IMR-90 (cell line): ENCODE measurements at regions not wholly inside any gene's neighbourhood (a gene's known extent, or its start where the extent isn't known, plus 50 kb on each side); places are given as distances from the start of the nearest gene placed in this dataset.

Source experiments
- ATAC-seq: fragments of 200-7000 bp; cut with Tn5 transposase; 2 replicates; pipeline ENCODE4 v1.9.1; 2020; ENCODE audit warnings: low read depth, mild to moderate bottlenecking, moderate library complexity
- BruUV-seq: library from RNA; stranded (reverse); fragments of 400-500 nt; replicated peaks from 2 replicates; lab custom pipeline; 2021; lab: Mats Ljungman, UMichigan
- CTCF ChIA-PET: fragments of 300-600 bp; formaldehyde crosslinking; extraction: SDS; loops from one replicate; lab custom pipeline; 2021; ENCODE audit warnings: antibody characterized with exemption; lab: Yijun Ruan, JAX
- POLR2A ChIA-PET: fragments of 300-600 bp; sonication (Branson Sonifier 250); formaldehyde crosslinking; loops from one replicate; lab custom pipeline; 2022; ENCODE audit warnings: antibody characterized with exemption; ENCODE audit not compliant: unreplicated experiment; lab: Charles Lee
- DNase-seq: peaks from one replicate; pipeline ENCODE4 v3.0.0; 2013
- H2AFZ ChIP-seq: replicated peaks from 2 replicates; pipeline ENCODE3; 2013; ENCODE audit warnings: low read length, mild to moderate bottlenecking; ENCODE audit not compliant: poor library complexity
- H2AK5ac ChIP-seq: 2 replicates; pipeline ENCODE4 v1.6.1; 2013; ENCODE audit warnings: low read depth, low read length, inconsistent platforms
- H2AK9ac ChIP-seq: replicated peaks from 2 replicates; pipeline ENCODE3; 2013; ENCODE audit warnings: mild to moderate bottlenecking, low read depth, low read length, moderate library complexity; ENCODE audit not compliant: poor library complexity
- H2BK120ac ChIP-seq: 2 replicates; pipeline ENCODE4 v1.6.1; 2013; ENCODE audit warnings: low read depth, low read length, inconsistent platforms
- H2BK15ac ChIP-seq: 3 replicates; pipeline ENCODE4 v1.6.1; 2013; ENCODE audit warnings: low read depth, low read length, inconsistent platforms
- H2BK20ac ChIP-seq: 2 replicates; pipeline ENCODE4 v1.6.1; 2013; ENCODE audit warnings: low read depth, mild to moderate bottlenecking, inconsistent platforms, low read length, moderate library complexity
- H2BK5ac ChIP-seq: 2 replicates; pipeline ENCODE4 v1.6.1; 2013; ENCODE audit warnings: mild to moderate bottlenecking, low read depth, low read length, inconsistent platforms; ENCODE audit not compliant: poor library complexity, severe bottlenecking
- H3K14ac ChIP-seq: replicated peaks from 2 replicates; pipeline ENCODE4 v1.6.1; 2013; ENCODE audit warnings: low read depth, low read length, inconsistent platforms
- H3K18ac ChIP-seq: 2 replicates; pipeline ENCODE4 v1.6.1; 2013; ENCODE audit warnings: low read depth, low read length, control low read depth
- H3K23ac ChIP-seq: 2 replicates; pipeline ENCODE4 v1.6.1; 2013; ENCODE audit warnings: low read depth, low read length, inconsistent platforms
- H3K27ac ChIP-seq: 2 replicates; pipeline ENCODE4 v1.5.1; 2013; ENCODE audit warnings: mild to moderate bottlenecking, control low read depth, low read length; ENCODE audit not compliant: insufficient read depth
- H3K27me3 ChIP-seq: 2 replicates; pipeline ENCODE4 v1.6.1; 2013; ENCODE audit warnings: low read length; ENCODE audit not compliant: control insufficient read depth, insufficient read depth
- H3K36me3 ChIP-seq: 2 replicates; pipeline ENCODE4 v1.6.1; 2013; ENCODE audit warnings: low read length, mixed read lengths; ENCODE audit not compliant: control insufficient read depth, insufficient read depth
- H3K4ac ChIP-seq: 2 replicates; pipeline ENCODE4 v1.6.1; 2013; ENCODE audit warnings: low read depth, low read length, inconsistent platforms
- H3K4me1 ChIP-seq: 2 replicates; pipeline ENCODE4 v1.6.1; 2013; ENCODE audit warnings: low read length, mixed read lengths; ENCODE audit not compliant: control insufficient read depth, insufficient read depth
- H3K4me2 ChIP-seq: 2 replicates; pipeline ENCODE4 v1.6.1; 2013; ENCODE audit warnings: low read depth, mild to moderate bottlenecking, control low read depth, low read length, moderate library complexity
- H3K4me3 ChIP-seq: 2 replicates; pipeline ENCODE4 v1.5.1; 2013; ENCODE audit warnings: low read depth, mild to moderate bottlenecking, control low read depth, low read length, moderate library complexity; ENCODE audit not compliant: insufficient read depth
- H3K56ac ChIP-seq: 2 replicates; pipeline ENCODE4 v1.6.1; 2013; ENCODE audit warnings: low read length, inconsistent platforms; ENCODE audit not compliant: insufficient read depth; ENCODE audit errors: extremely low read depth
- H3K79me1 ChIP-seq, 2 experiments: 2 replicates each; pipeline ENCODE4 v1.6.1; 2013; ENCODE audit warnings: low read length in 2 of 2, inconsistent platforms in 1 of 2, low read depth in 1 of 2
- H3K9ac ChIP-seq: 2 replicates; pipeline ENCODE4 v1.6.1; 2013; ENCODE audit warnings: low read depth, low read length, control low read depth
- H3K9me1 ChIP-seq: 2 replicates; pipeline ENCODE4 v1.6.1; 2013; ENCODE audit warnings: low read length, inconsistent platforms; ENCODE audit not compliant: insufficient read depth
- H3K9me3 ChIP-seq: 2 replicates; pipeline ENCODE4 v1.6.1; 2013; ENCODE audit warnings: low read length; ENCODE audit not compliant: control insufficient read depth, insufficient read depth
- H4K20me1 ChIP-seq: 2 replicates; pipeline ENCODE4 v1.6.1; 2013; ENCODE audit warnings: low read length, inconsistent platforms; ENCODE audit not compliant: insufficient read depth
- H4K5ac ChIP-seq: 2 replicates; pipeline ENCODE4 v1.6.1; 2013; ENCODE audit warnings: mild to moderate bottlenecking, low read depth, low read length, control low read depth
- H4K8ac ChIP-seq, 2 experiments: 2 replicates each; pipeline ENCODE4 v1.6.1; 2013; ENCODE audit warnings: low read depth in 2 of 2, low read length in 2 of 2, control low read depth in 1 of 2, inconsistent platforms in 1 of 2
- H4K91ac ChIP-seq: 2 replicates; pipeline ENCODE4 v1.6.1; 2013; ENCODE audit warnings: low read depth, low read length, inconsistent platforms; ENCODE audit not compliant: insufficient read depth
- CEBPB ChIP-seq: IDR thresholded peaks from 2 replicates; pipeline ENCODE4 v1.6.1; 2012; ENCODE audit warnings: low read depth, low read length, improper control_type of control experiment
- FOS ChIP-seq: fragments of 150-350 bp; IDR thresholded peaks from 2 replicates; pipeline ENCODE4 v1.6.1; 2016; ENCODE audit warnings: low read depth, low read length
- MAFK ChIP-seq: IDR thresholded peaks from 2 replicates; pipeline ENCODE4 v1.6.1; 2012; ENCODE audit warnings: low read depth, low read length, improper control_type of control experiment
- MXI1 ChIP-seq: IDR thresholded peaks from 2 replicates; pipeline ENCODE4 v1.6.1; 2012; ENCODE audit warnings: low read depth, mild to moderate bottlenecking, low read length, moderate library complexity, borderline replicate concordance
- RAD21 ChIP-seq: IDR thresholded peaks from 2 replicates; pipeline ENCODE4 v1.6.1; 2012; ENCODE audit warnings: low read length, improper control_type of control experiment
- SMC3 ChIP-seq: fragments of 150-350 bp; IDR thresholded peaks from 2 replicates; pipeline ENCODE4 v1.6.1; 2016; ENCODE audit warnings: low read depth, mild to moderate bottlenecking, antibody characterized with exemption, low read length, moderate library complexity
- WGBS, 2 experiments: methylation state at CpG; one replicate each; pipeline versions ENCODE4 v1.1.5 to v1.1.7; 2013; ENCODE audit warnings: missing lambda C conversion rate in 2 of 2; ENCODE audit not compliant: insufficient read length in 1 of 2; ENCODE audit errors: extremely low coverage in 2 of 2; 5-methylcytosine and 5-hydroxymethylcytosine counted together
- dilution Hi-C: fragments of 300-500 bp; cut with HindIII; formaldehyde crosslinking; loops from one replicate; pipeline ENCODE4 v1.14.3; 2018; ENCODE audit warnings: low sequenced_read_pairs; ENCODE audit not compliant: unreplicated experiment
- in situ Hi-C: fragments of 300-500 bp; cut with MboI; formaldehyde crosslinking; loops from 3 replicates; pipeline ENCODE4 v1.14.3; 2019; ENCODE audit warnings: low sequenced_read_pairs, inconsistent platforms, mixed read lengths
- intact Hi-C: fragments of 100-400 bp; cut with micrococcal nuclease; formaldehyde crosslinking; loops from 2 replicates; pipeline ENCODE4 v1.10.0; 2022

DNA sequence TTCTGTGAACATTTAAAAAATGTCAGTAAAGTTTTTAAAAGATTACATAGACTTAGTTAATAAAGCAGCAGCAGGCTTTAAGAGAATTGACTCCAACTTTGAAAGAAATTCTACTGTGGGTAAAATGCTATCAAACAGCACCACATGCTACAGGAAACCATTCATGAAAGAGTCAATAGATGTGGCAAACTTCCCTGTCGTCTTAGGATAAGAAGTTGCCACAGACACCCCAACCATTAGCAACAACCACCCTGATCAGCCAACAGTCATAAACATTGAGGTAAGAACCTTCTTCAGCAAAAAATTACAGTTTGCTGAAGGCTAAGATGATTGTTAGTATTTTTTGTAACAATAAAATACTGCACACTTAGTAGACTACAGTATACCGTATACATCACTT lies 278.2 kb downstream of the CSNK1G3 start:
- Histone ChIP-seq H3K79me1 (no peaks in the 10 kb centered on the region), H4K5ac (no peak overlapping the region), H2AK5ac (no peak overlapping the region), H2BK120ac (no peak overlapping the region), H3K23ac (no peak overlapping the region), H3K36me3 (no peaks in the 10 kb centered on the region), H2BK15ac (no peak overlapping the region), H4K8ac (no peak overlapping the region), H3K27me3 (no peaks in the 10 kb centered on the region; the same call in 1 of the 2 replicates), H3K9me3 (peaks cover 12% of the 10 kb centered on the region), H3K4me3 (no peak overlapping the region), H3K9ac (no peak overlapping the region), H3K18ac (no peak overlapping the region), H2AFZ (no peak overlapping the region), H3K27ac (no peak overlapping the region), H3K56ac (no peak overlapping the region), H3K4ac (no peak overlapping the region), H2BK5ac (no peak overlapping the region), H3K9me1 (no peaks in the 10 kb centered on the region), H2BK20ac (no peak overlapping the region), H3K4me1 (no peaks in the 10 kb centered on the region), H4K91ac (no peak overlapping the region), H3K4me2 (no peak overlapping the region), H2AK9ac (no peak overlapping the region), H3K14ac (no peak overlapping the region), H4K20me1 (no peaks in the 10 kb centered on the region)
- dilution Hi-C loops, result no loop called here
- intact Hi-C loops, result no loop called here
- ChIA-PET CTCF (no interaction called here), POLR2A (no interaction called here)
- TF ChIP-seq FOS (no peak), MXI1 (no peak), SMC3 (no peak), MAFK (no peak), CEBPB (no peak), RAD21 (no peak)
- in situ Hi-C loops, result no loop called here
- WGBS, 2 experiments, result no CpG with 5 or more reads among the region's 2 CpGs
- no peak for DNase-seq
- ATAC-seq, result no peak
- no TSS peak for BruUV-seq
